LNCaP clone FGC (cell line): ENCODE measurements at regions not wholly inside any gene's neighbourhood (a gene's known extent, or its start where the extent isn't known, plus 50 kb on each side); places are given as distances from the start of the nearest gene placed in this dataset.

Experiments used
- DNase-seq: peaks from one replicate; pipeline ENCODE4 v3.0.0-alpha.2; 2011; ENCODE audit warnings: low read depth
- H3K4me3 ChIP-seq: 2 replicates; pipeline ENCODE4 v1.5.1; 2011; ENCODE audit warnings: mild to moderate bottlenecking, low read depth, low read length, control low read depth
- TF ChIP-seq, protein P1 (sequence below): IDR thresholded peaks from 2 replicates; pipeline ENCODE4 v1.5.1; 2012; ENCODE audit warnings: mild to moderate bottlenecking; ENCODE audit not compliant: control insufficient read depth, insufficient read depth; ENCODE audit errors: extremely low read depth

DNA sequence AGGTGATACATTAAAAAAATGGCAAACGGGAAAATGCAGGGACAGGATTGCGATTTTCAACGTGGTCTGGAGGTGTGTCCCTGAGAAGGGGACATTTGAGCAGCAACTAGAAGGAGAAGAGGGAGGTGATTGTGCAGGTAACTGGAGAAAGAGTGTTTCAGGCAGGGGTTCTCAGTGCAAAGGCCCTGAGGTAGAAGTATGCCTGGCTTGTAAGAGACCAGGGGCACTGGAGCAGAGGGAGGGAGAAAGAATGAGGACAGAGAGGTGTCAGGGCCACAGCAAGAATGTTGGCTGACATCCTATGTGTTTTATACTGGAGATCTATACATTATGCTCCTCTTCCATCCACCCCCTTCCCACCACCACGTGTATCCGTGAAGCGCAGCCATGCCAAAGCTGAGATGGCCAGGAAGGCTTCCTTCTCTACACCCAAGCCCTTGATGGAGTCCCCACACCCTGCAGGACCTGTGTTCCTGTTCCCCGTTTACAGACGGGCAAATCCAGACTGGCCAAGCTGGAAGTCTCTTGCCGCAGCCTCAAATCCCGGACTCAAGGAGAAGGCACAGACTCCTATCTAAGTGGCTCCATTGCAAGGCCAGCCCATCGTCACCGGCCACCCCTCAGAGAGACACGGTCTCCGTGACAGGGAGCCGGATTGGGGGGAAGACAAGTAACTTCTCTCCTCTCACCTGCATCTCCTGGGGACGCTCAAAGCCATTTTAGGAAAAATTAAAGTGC lies 416.1 kb downstream of the MN1 start:
- no peak for DNase-seq
- TF ChIP-seq, protein P1, sequence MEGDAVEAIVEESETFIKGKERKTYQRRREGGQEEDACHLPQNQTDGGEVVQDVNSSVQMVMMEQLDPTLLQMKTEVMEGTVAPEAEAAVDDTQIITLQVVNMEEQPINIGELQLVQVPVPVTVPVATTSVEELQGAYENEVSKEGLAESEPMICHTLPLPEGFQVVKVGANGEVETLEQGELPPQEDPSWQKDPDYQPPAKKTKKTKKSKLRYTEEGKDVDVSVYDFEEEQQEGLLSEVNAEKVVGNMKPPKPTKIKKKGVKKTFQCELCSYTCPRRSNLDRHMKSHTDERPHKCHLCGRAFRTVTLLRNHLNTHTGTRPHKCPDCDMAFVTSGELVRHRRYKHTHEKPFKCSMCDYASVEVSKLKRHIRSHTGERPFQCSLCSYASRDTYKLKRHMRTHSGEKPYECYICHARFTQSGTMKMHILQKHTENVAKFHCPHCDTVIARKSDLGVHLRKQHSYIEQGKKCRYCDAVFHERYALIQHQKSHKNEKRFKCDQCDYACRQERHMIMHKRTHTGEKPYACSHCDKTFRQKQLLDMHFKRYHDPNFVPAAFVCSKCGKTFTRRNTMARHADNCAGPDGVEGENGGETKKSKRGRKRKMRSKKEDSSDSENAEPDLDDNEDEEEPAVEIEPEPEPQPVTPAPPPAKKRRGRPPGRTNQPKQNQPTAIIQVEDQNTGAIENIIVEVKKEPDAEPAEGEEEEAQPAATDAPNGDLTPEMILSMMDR = no peak
- H3K4me3 ChIP-seq = no peak overlapping the region

DNA sequence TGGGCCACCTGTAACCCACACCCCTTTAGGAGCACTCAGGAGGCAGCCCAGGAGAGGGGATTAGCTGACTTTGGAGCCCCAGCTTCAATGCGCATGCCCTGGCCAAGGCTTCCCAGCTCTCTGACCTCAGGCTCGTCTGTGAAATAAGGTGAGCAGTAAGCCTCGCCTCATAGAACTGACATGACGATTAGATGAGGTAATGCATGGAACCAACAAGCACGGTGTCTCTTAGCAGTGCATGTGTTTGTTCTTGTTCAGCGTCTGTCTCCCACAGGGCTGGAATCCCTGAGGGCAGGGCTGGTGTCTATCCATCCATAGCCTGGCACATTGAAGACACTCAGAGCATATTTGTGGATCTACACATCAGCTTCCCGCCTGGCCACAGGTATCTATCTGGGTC lies 415.4 kb downstream of the MN1 start:
- TF ChIP-seq, protein P1 = no peak
- no peak for DNase-seq
- no peak overlapping the region for H3K4me3 ChIP-seq

DNA sequence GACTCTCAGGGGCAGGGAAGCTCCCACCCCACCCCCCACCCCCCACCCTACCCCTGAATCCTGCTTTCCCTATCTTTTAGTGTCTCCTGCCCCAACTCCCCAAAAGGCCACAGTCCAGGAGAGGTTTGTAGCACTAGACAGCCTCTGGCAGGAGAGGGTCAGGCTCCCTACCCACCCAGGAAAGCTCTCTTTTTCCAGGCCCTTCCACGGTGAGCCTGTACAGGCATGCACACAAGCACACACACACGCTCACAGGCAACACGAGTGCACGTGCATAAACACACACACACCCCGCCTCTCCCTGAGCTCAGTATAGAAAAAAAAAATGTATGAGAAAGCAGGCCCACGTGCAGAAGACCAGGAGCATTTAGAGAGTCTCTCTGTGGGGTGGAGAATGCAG lies 414.0 kb downstream of the MN1 start:
- DNase-seq = no peak
- TF ChIP-seq, protein P1 = no peak
- H3K4me3 ChIP-seq = no peak overlapping the region

DNA sequence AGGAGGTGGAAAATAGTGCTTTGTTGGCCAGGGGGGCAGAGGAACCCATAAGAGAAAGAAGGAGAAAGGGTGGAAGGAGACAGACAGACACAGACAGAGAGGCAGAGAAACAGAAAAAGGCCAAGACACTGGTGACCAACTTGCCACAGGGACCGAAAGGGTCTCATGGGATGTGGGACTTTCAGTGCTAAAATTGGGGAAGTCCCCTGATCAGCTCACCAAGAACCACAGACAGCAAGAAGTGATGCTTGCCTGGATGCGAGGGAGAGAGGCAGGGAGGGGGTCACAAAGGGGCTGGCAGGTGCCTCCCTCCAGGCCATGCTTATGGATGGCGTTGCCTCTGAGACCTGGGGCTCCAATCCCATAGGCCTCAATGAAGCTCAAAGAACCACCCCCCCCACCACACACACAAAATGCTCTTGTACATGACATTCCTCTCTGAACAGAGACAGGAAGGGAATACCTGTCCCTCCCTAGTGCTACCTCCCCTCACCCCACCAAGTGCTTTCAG lies 413.4 kb downstream of the MN1 start:
- TF ChIP-seq, protein P1 = no peak
- no peak overlapping the region for H3K4me3 ChIP-seq

DNA sequence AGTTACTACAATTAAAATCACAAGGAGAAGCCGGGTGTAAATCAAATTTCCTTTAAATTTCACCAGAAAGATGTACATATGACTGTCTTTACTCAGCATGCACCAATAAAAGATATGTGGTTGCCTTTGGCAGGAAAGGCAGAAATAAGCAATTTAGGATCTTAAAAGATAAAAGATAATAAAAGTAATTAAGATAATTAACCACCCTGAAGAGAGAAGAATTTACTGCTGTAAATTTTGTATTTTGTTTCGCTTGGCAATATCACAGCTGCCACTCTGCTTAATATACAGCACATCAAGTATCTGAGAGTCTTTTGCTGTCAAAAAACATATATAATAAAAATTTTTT lies 411.9 kb downstream of the MN1 start:
- TF ChIP-seq, protein P1 = no peak
- no peak for DNase-seq
- H3K4me3 ChIP-seq = no peak overlapping the region

More for the DNA sequence above, 413.4 kb downstream of the MN1 start:
- no peak for DNase-seq

DNA sequence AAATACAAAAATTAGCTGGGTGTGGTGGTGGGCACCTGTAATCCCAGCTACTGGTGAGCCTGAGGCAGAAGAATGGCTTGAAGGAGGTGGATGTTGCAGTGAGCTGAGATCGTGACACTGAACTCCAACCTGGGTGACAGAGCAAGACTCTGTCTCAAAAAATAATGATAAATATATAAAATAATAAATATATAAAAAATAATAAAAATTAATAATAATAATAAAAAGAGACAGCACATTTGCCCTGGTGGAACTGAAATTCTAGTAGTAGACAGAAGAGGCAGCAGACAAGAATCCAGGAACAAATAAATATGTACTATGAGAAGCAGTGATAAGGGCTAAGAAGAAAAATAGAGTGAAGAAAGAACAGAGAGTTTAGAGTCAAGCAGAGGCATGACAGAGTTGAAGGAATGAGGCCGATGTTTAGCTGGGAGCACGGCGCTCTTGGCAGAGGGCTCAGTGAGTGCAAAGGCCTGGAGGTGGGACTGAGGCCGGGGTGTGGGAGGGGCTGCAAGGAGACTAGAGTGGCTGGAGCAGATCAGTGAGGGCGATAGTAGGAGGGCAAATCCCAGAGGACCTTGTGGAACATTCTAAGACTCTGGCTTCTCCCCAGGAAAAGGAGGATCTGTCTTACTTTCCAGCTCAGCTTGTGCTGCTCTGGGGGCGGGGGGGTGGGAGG lies 410.3 kb downstream of the MN1 start:
- TF ChIP-seq, protein P1 = no peak
- no peak for DNase-seq
- H3K4me3 ChIP-seq = no peak overlapping the region
